NCI-H146 treated with DMSO at 0.1 percent for 48 hours (cell line): ENCODE measurements at regions not wholly inside any gene's neighbourhood (a gene's known extent, or its start where the extent isn't known, plus 50 kb on each side); places are given as distances from the start of the nearest gene placed in this dataset.

ENCODE experiments used
- DNase-seq: peaks from one replicate; lab custom pipeline; 2025; ENCODE audit not compliant: unreplicated experiment; lab: John Stamatoyannopoulos, UW

- no peak for DNase-seq
Measured at GRCh38 chr1:243944429-243945160, 94.6 kb upstream of the AKT3 start.

- DNase-seq: no peak
Measured at GRCh38 chr1:243943671-243944428, 93.8 kb upstream of the AKT3 start.

GRCh38 chr1:243942196-243943150, 92.4 kb upstream of the AKT3 start:
- DNase-seq: no peak

- DNase-seq: no peak
Measured at GRCh38 chr1:243940451-243940850, 90.4 kb upstream of the AKT3 start.

- DNase-seq: no peak
Measured at GRCh38 chr1:243939167-243939848, 89.3 kb upstream of the AKT3 start.

- no peak for DNase-seq
Measured at GRCh38 chr1:243938208-243938607, 88.2 kb upstream of the AKT3 start.

- DNase-seq: no peak
Measured at GRCh38 chr1:243933495-243933894, 83.5 kb upstream of the AKT3 start.

GRCh38 chr1:243931957-243932356, 81.9 kb upstream of the AKT3 start:
- DNase-seq: no peak

- no peak for DNase-seq
Measured at GRCh38 chr1:243930822-243931671, 81.0 kb upstream of the AKT3 start.

GRCh38 chr1:243927381-243927780, 77.3 kb upstream of the AKT3 start:
- no peak for DNase-seq

GRCh38 chr1:243926803-243927245, 76.8 kb upstream of the AKT3 start:
- no peak for DNase-seq

- DNase-seq: no peak
Measured at GRCh38 chr1:243926299-243926698, 76.3 kb upstream of the AKT3 start.

- DNase-seq: no peak
Measured at GRCh38 chr1:243924588-243925349, 74.7 kb upstream of the AKT3 start.

- no peak for DNase-seq
Measured at GRCh38 chr1:243924188-243924587, 74.1 kb upstream of the AKT3 start.

GRCh38 chr1:243923292-243924171, 73.5 kb upstream of the AKT3 start:
- DNase-seq: no peak

- no peak for DNase-seq
Measured at GRCh38 chr1:243921111-243921510, 71.1 kb upstream of the AKT3 start.

- no peak for DNase-seq
Measured at GRCh38 chr1:243917863-243918565, 68.0 kb upstream of the AKT3 start.
